GM18861 (cell line): ENCODE measurements at regions not wholly inside any gene's neighbourhood (a gene's known extent, or its start where the extent isn't known, plus 50 kb on each side); places are given as distances from the start of the nearest gene placed in this dataset.
"Not testable (repeated sequence)": the region's sequence is repeated elsewhere in the genome, so short reads cannot be mapped to it uniquely, and the experiment has no call there.

Experiments
- ATAC-seq: cut with Tn5 transposase; IDR thresholded peaks from one replicate; pipeline ENCODE4 v1.9.1; 2021; ENCODE audit not compliant: unreplicated experiment

- no peak for ATAC-seq
These were observed 452.4 kb upstream of the DDI1 start for GRCh38 chr11:103584021-103584420.

DNA sequence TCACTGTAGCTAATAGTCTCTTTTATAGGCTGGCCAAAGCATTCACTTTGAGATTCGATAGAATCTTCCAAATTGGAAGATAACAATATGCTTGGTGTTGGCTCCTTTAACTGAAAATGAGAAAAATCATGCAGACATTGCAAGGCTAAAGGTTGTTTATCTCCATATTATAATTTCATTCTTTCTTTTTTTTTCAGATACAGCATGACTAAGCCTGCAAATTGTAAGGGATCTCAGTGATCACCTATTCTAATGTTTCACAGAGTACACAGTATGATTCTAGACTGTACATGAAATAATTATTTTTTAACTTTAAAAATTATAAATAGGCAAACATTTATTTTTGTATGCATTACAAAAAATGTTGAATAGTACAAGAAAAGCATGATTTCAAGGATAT lies 451.7 kb upstream of the DDI1 start:
- ATAC-seq, result no peak

- no peak for ATAC-seq
These were observed 451.0 kb upstream of the DDI1 start for GRCh38 chr11:103585401-103585800.

DNA sequence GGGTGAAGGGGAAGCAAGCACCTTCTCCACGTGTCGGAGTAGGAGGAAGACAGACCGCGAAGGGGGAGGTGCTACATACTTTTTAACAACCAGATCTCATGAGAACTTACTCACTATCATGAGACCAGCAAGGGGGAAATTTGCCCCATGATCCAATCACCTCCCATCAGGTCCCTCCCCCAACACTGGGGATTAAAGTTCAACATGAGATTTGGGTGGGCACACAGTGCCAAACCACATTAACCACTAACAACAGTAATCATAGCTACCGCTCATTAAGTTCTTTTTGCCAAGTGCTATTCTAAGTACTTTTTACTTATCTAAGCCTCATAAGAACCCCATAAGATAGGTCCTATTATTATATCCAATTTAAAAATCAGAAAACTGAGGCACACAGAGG lies 450.5 kb upstream of the DDI1 start:
- ATAC-seq, result no peak

GRCh38 chr11:103586756-103587155 lies 449.7 kb upstream of the DDI1 start:
- no peak for ATAC-seq

GRCh38 chr11:103587901-103588788 lies 448.3 kb upstream of the DDI1 start:
- no peak for ATAC-seq

DNA sequence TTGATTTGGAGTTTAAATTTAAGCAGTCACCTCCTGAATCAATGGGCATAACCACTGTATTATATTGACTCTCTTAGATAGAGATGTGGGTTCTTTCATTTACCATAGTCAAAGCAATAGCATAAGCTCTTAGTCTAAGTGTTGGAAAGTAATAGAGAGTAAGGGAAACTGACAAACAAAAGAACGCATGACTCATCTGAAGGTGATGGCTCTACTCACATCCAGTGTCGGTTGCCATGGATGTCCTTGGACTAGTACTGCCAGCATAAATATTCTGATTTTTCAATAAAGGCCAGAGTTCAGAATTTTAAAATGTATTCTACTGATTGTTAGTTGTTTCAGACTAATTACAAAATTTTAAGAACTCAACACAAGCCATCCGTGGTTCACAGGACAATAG lies 444.9 kb upstream of the DDI1 start:
- ATAC-seq, result no peak

- no peak for ATAC-seq
These were observed 442.2 kb upstream of the DDI1 start for GRCh38 chr11:103594283-103594682.

DNA sequence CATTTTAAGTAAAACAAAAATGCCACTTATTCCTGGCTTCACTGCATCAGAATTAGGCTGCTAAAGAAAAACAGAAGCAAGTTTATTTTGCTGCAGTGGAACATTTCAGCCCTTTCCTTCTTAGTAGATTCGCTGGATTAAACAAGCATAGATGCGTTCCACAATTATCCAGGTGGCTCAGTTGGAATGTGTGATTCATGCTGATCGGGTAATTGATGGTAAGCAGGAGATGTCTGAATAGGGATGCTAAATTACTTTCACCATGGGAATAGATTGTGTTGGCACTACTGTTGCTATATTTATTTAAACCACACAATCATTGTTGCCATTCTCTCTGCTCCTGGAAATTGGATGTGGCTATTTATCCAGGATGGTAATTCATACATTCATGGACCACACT lies 440.1 kb upstream of the DDI1 start:
- no peak for ATAC-seq

DNA sequence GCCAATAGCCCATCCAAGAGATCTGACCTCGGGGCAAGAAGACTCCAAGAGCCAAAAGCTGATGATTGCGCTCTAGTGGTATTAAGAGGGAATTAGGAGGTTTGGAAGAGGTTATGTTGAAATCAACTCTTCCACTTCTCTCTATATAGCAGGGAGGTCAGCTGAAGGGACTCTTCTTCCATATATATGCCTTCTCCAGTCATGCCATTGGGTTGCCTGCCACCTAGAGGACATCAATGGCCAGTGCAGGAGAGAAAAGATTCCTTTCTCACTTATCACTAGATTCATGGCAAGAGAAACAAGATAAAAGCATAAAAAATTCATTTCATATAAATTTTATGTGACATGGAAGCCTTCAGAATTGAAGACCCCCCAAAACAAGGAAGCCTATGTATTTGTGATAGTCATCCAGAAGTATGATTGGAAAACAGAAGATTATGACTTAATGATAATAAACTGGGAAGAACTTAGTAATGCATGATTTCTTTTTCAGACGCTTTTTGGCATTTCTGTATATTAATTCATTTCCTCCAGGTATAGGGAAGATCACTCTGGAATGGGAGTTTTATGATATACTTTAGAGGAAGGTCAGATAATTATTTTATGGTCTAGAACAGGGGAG lies 435.1 kb upstream of the DDI1 start:
- peak; percentile 95 for ATAC-seq

GRCh38 chr11:103602840-103603239 lies 433.6 kb upstream of the DDI1 start:
- no peak for ATAC-seq

- ATAC-seq, result no peak
These were observed 432.1 kb upstream of the DDI1 start for GRCh38 chr11:103604310-103604709.

DNA sequence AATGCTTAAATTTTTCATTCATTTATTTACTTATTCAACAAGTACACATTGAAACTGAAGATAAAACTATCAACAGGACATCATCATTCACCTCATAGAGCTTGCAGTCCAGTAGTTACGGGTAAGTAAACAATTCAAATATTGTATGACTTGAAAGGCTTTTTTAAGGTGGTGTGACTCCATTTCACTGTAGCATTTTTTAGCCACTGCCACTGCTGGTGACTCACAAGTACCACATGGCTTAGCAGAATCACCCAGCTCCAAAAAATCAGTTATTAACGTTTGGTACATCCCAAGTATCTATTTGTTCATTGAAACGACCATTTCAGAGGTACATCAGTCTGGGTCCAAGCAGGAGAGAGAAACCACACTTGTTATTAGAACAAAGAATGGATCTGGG lies 427.9 kb upstream of the DDI1 start:
- no peak for ATAC-seq

- ATAC-seq, result no peak
These were observed 427.0 kb upstream of the DDI1 start for GRCh38 chr11:103609117-103610066.

GRCh38 chr11:103610435-103610834 lies 426.0 kb upstream of the DDI1 start:
- ATAC-seq, result no peak

- ATAC-seq, result not testable (repeated sequence)
These were observed 424.7 kb upstream of the DDI1 start for GRCh38 chr11:103611526-103612260.

DNA sequence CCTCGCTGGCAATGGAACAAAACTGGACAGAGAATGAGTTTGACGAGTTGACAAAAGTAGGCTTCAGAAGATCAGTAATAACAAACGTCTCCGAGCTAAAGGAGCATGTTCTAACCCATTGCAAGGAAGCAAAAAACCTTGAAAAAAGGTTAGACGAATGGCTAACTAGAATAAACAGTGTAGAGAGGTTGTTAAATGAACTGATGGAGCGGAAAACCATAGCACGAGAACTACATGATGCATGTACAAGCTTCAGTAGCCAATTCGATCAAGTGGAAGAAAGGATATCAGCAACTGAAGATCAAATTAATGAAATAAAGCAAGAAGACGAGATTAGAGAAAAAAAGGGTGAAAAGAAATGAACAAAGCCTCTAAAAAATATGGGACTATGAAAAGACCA lies 424.0 kb upstream of the DDI1 start:
- ATAC-seq, result not testable (repeated sequence)

GRCh38 chr11:103616586-103616985 lies 419.9 kb upstream of the DDI1 start:
- not testable (repeated sequence) for ATAC-seq

- ATAC-seq, result no peak
These were observed 417.9 kb upstream of the DDI1 start for GRCh38 chr11:103618528-103618927.

- ATAC-seq, result no peak
These were observed 417.0 kb upstream of the DDI1 start for GRCh38 chr11:103619480-103619879.

- ATAC-seq, result no peak
These were observed 416.5 kb upstream of the DDI1 start for GRCh38 chr11:103619938-103620337.
